Colonic mucosa (tissue), 4 donors: ENCODE measurements at regions not wholly inside any gene's neighbourhood (a gene's known extent, or its start where the extent isn't known, plus 50 kb on each side); places are given as distances from the start of the nearest gene placed in this dataset.
A peak's percentile ranks its signal among the peaks of the same experiment; 100 is the strongest.

Source experiments
- DNase-seq: peaks from one replicate; pipeline ENCODE4 v3.0.0-alpha.2; 2020
- H3K27ac ChIP-seq: fragments of 200-600 bp; one replicate; pipeline ENCODE4 v1.8.0; 2021
- H3K27me3 ChIP-seq: fragments of 200-600 bp; one replicate; pipeline ENCODE4 v1.8.0; 2021
- H3K36me3 ChIP-seq: fragments of 200-600 bp; one replicate; pipeline ENCODE4 v1.8.0; 2021
- H3K4me1 ChIP-seq: fragments of 200-600 bp; one replicate; pipeline ENCODE4 v1.8.0; 2021; ENCODE audit warnings: mild to moderate bottlenecking
- H3K4me3 ChIP-seq: fragments of 200-600 bp; one replicate; pipeline ENCODE4 v1.8.0; 2021
- H3K9ac ChIP-seq, 2 donors: one replicate each; pipeline ENCODE4 v1.7.0; 2013; ENCODE audit warnings: control low read depth in 2 of 2, low read depth in 2 of 2, low read length in 2 of 2
- H3K9me3 ChIP-seq: fragments of 200-600 bp; one replicate; pipeline ENCODE4 v1.8.0; 2021
- intact Hi-C: fragments of 100-400 bp; cut with DNase I; formaldehyde crosslinking; loops from one replicate; pipeline ENCODE4 v1.14.1; 2022
- TF ChIP-seq, protein P1 (sequence below): fragments of 200-600 bp; IDR thresholded peaks from one replicate; pipeline ENCODE4 v1.8.0; 2022; ENCODE audit warnings: antibody characterized with exemption, mild to moderate bottlenecking
- donor health status: healthy.
- donor health status: DM: no; HTN: no; CAD: no.
- donor health status: DM: no; HTN: no; CAD: no.

GRCh38 chr6:7035837-7036249, 71.9 kb upstream of the RREB1 start:
- Histone ChIP-seq H3K36me3 (no peaks in the 10 kb centered on the region), H3K27ac (no peak overlapping the region), H3K4me1 (no peaks in the 10 kb centered on the region), H3K27me3 (no peaks in the 10 kb centered on the region), H3K4me3 (no peak overlapping the region), H3K9ac (no peak overlapping the region), H3K9me3 (no peaks in the 10 kb centered on the region)
- intact Hi-C loops: no loop called here
- DNase-seq: no peak
- TF ChIP-seq, protein P1, sequence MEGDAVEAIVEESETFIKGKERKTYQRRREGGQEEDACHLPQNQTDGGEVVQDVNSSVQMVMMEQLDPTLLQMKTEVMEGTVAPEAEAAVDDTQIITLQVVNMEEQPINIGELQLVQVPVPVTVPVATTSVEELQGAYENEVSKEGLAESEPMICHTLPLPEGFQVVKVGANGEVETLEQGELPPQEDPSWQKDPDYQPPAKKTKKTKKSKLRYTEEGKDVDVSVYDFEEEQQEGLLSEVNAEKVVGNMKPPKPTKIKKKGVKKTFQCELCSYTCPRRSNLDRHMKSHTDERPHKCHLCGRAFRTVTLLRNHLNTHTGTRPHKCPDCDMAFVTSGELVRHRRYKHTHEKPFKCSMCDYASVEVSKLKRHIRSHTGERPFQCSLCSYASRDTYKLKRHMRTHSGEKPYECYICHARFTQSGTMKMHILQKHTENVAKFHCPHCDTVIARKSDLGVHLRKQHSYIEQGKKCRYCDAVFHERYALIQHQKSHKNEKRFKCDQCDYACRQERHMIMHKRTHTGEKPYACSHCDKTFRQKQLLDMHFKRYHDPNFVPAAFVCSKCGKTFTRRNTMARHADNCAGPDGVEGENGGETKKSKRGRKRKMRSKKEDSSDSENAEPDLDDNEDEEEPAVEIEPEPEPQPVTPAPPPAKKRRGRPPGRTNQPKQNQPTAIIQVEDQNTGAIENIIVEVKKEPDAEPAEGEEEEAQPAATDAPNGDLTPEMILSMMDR: no peak

- H3K27ac ChIP-seq: no peak overlapping the region
- H3K4me3 ChIP-seq: no peak overlapping the region
- intact Hi-C loops: no loop called here
- H3K27me3 ChIP-seq: no peaks in the 10 kb centered on the region
- no peak overlapping the region for H3K9ac ChIP-seq
- DNase-seq: no peak
- H3K36me3 ChIP-seq: no peaks in the 10 kb centered on the region
- no peaks in the 10 kb centered on the region for H3K4me1 ChIP-seq
- no peaks in the 10 kb centered on the region for H3K9me3 ChIP-seq
- TF ChIP-seq, protein P1: no peak
These were observed 66.2 kb upstream of the RREB1 start for GRCh38 chr6:7041511-7042026.

DNA sequence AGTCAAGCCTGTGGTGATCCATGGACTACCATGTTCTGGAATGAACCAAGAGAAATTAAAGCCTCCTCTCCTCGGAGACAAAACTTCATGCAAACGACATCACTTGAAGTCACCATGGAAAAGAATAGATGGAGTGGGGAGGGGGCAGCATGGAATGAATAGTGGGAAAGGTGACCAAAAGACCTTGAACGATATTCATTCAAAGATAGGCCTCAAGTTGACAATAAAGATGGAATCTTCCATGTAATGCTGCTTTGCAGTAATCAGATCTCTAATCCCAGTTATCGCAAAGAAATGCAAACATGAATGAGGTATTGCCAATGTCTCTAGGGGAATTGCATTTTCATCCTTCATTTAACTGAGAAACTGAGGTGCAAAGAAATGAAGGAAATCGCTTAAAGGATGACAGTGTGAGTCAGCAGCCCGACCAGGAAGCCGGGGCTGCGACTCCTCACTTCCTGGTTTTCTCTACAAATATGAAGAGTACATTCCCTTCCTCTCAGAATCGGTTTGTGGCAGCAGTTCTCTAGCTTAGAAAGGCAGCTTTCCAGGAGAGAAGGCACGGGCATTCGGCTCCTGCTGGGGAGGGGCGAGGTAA, 65.6 kb upstream of the RREB1 start:
- Histone ChIP-seq H3K4me3 (no peak overlapping the region), H3K27me3 (no peaks in the 10 kb centered on the region), H3K27ac (no peak overlapping the region), H3K9ac (no peak overlapping the region), H3K36me3 (no peaks in the 10 kb centered on the region), H3K4me1 (no peaks in the 10 kb centered on the region), H3K9me3 (no peaks in the 10 kb centered on the region)
- TF ChIP-seq, protein P1: no peak
- intact Hi-C loops: no loop called here
- DNase-seq: peak; percentile 47

- Histone ChIP-seq H3K36me3 (no peaks in the 10 kb centered on the region), H3K27me3 (no peaks in the 10 kb centered on the region), H3K4me3 (no peak overlapping the region), H3K4me1 (no peaks in the 10 kb centered on the region), H3K9ac (no peak overlapping the region), H3K27ac (no peak overlapping the region), H3K9me3 (no peaks in the 10 kb centered on the region)
- TF ChIP-seq, protein P1: no peak
- intact Hi-C loops: no loop called here
- DNase-seq: peak; percentile 23
These were observed 64.9 kb upstream of the RREB1 start for GRCh38 chr6:7042654-7043545.

- Histone ChIP-seq H3K4me3 (no peak overlapping the region), H3K36me3 (no peaks in the 10 kb centered on the region), H3K4me1 (no peaks in the 10 kb centered on the region), H3K9ac (no peak overlapping the region), H3K9me3 (no peaks in the 10 kb centered on the region), H3K27ac (no peak overlapping the region), H3K27me3 (no peaks in the 10 kb centered on the region)
- TF ChIP-seq, protein P1: no peak
- no peak for DNase-seq
- intact Hi-C loops: no loop called here
These were observed 62.4 kb upstream of the RREB1 start for GRCh38 chr6:7045331-7045730.
